Stomach (tissue), 8 donors: ENCODE measurements at regions not wholly inside any gene's neighbourhood (a gene's known extent, or its start where the extent isn't known, plus 50 kb on each side); places are given as distances from the start of the nearest gene placed in this dataset.
"Not testable (repeated sequence)": the region's sequence is repeated elsewhere in the genome, so short reads cannot be mapped to it uniquely, and the experiment has no call there.

Source experiments
- DNase-seq, 2 donors: peaks; one replicate each; pipeline versions ENCODE4 v3.0.0 to v3.0.0-alpha.2; 2013 to 2019
- H3K27ac ChIP-seq, 5 donors: fragments of 200-600 bp in 4 of 5; sonication (generic) in 4 of 5; one replicate each; pipeline ENCODE4 v1.5.1; 2013 to 2019; ENCODE audit warnings: mild to moderate bottlenecking in 1 of 5, moderate library complexity in 1 of 5
- H3K27me3 ChIP-seq, 3 donors: fragments of 200-600 bp; sonication (generic); one replicate each; pipeline ENCODE4 v1.5.1; 2017 to 2019; ENCODE audit warnings: mixed run types in 1 of 3
- H3K36me3 ChIP-seq, 4 donors: fragments of 200-600 bp; sonication (generic); 1 replicate in 3 of 4; 2 replicates in 1 of 4; pipeline ENCODE4 v1.5.1; 2016 to 2019
- H3K4me1 ChIP-seq, 4 donors: fragments of 200-600 bp; sonication (generic); one replicate each; pipeline ENCODE4 v1.5.1; 2016 to 2019
- H3K4me3 ChIP-seq, 4 donors: fragments of 200-600 bp; sonication (generic) in 3 of 4; one replicate each; pipeline ENCODE4 v1.5.1; 2016 to 2019; ENCODE audit warnings: mild to moderate bottlenecking in 1 of 4
- H3K9me3 ChIP-seq, 4 donors: fragments of 200-600 bp; sonication (generic); one replicate each; pipeline ENCODE4 v1.5.1; 2016 to 2019
- EP300 ChIP-seq: sonication (generic); formaldehyde crosslinking; IDR thresholded peaks from one replicate; pipeline ENCODE4 v1.6.1; 2017; ENCODE audit warnings: antibody characterized with exemption
- POLR2A ChIP-seq, 4 donors: fragments of 450-650 bp; IDR thresholded peaks; one replicate each; pipeline ENCODE4 v1.6.1; 2016; ENCODE audit warnings: antibody characterized with exemption in 4 of 4, control low read depth in 2 of 4, mild to moderate bottlenecking in 1 of 4, moderate library complexity in 1 of 4
- POLR2AphosphoS5 ChIP-seq, 3 donors: sonication (generic); formaldehyde crosslinking; IDR thresholded peaks; one replicate each; pipeline ENCODE4 v1.6.1; 2016; ENCODE audit warnings: antibody characterized with exemption in 3 of 3
- WGBS, 5 donors: extraction: QIAGEN DNeasy Blood & Tissue Kit in 3 of 5; methylation state at CpG; one replicate each; pipeline versions ENCODE4 v1.1.5 to v1.1.7; 2013 to 2018; 5-methylcytosine and 5-hydroxymethylcytosine counted together
- intact Hi-C: fragments of 100-400 bp; cut with DNase I; formaldehyde crosslinking; loops from one replicate; pipeline ENCODE4 v1.15.1; 2023; ENCODE audit warnings: low total_unique reads
- TF ChIP-seq, protein P1 (sequence below), 7 experiments: fragments of 450-650 bp in 4 of 7; fragments of 200-600 bp in 3 of 7; sonication (generic) in 3 of 7; IDR thresholded peaks; one replicate each; pipeline ENCODE4 v1.5.1; 2016 to 2019; ENCODE audit warnings: antibody characterized with exemption in 7 of 7, control low read depth in 2 of 7, mild to moderate bottlenecking in 1 of 7
- donor health status: healthy with polysubstance abuse.
- donor health status: Bipolar disorder and iron deficiency.
- donor health status: healthy.

DNA sequence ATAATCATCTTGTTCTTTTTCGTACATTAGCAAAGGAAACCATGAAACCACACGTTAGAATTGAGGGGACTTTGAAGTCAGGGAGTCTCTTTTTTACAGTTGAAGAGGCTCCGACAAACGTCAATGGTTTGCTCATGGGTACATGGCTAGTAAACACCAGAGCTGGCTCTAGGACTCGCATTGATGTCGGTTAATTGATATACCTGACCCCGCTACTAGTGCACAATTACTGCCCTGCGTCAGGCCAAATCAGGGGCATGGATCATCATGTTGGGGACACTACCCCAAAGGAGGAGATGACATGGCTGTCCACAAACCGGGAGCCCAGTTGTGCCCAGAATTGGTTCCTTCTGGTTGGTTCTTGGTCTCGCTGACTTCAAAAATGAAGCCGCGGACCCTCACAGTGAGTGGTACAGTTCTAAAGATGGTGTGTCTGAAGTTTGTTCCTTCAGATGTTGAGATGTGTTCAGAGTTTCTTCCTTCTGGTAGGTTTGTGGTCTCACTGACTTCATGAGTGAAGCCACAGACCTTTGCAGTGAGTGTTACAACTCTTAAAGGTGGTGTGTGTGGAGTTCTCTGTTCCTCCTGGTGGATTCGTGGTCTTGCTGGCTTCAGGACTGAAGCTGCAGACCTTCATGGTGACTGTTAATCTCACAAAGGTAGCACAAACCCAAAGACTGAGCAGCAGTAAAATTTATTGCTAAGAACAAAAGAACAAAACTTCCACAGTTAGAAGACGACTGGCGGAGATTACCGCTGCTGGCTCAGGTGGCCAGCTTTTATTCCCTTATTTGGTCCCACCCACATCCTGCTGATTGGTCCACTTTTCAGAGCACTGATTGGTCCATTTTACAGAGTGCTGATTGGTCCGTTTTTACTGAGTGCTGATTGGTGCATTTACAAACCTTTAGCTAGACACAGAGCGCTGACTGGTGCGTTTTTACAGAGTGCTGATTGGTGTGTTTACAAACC, 126.9 kb upstream of the ERRFI1 start:
- H3K27ac ChIP-seq = peak overlapping the region; percentile 53 to 71 (median 59)
- 83 to 90% (median 87%) methylated on average over 19 of the region's 19 CpGs for WGBS, 5 donors
- peak in 1 of 2 donors; percentile 22 for DNase-seq

DNA sequence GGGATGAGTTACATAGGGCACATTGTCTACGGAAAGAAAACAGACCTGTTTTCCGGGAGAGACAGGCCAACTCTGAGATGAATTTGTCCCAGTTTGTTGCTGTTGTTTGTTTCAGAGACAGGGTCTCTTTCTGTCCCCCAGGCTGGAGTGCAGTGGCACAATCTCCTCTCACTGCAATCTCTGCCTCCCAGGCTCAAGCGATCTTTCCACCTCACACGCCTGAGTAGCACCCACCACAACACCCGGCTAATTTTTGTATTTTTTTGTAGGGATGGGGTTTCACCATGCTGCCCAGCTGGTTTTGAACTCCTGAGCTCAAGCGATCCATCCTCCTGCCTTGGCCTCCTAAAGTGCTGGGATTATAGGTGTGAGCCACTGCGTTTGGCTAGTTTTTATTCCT, 125.5 kb upstream of the ERRFI1 start:
- WGBS, 5 donors = 87 to 94% (median 91%) methylated on average over 7 of the region's 7 CpGs
- no peak overlapping the region for H3K4me3 ChIP-seq
- no peak for TF ChIP-seq POLR2AphosphoS5 (IDR thresholded peaks at IDR 0.05)
- TF ChIP-seq EP300 = no peak
- TF ChIP-seq POLR2A (IDR thresholded peaks at IDR 0.05) = no peak
- TF ChIP-seq, protein P1, sequence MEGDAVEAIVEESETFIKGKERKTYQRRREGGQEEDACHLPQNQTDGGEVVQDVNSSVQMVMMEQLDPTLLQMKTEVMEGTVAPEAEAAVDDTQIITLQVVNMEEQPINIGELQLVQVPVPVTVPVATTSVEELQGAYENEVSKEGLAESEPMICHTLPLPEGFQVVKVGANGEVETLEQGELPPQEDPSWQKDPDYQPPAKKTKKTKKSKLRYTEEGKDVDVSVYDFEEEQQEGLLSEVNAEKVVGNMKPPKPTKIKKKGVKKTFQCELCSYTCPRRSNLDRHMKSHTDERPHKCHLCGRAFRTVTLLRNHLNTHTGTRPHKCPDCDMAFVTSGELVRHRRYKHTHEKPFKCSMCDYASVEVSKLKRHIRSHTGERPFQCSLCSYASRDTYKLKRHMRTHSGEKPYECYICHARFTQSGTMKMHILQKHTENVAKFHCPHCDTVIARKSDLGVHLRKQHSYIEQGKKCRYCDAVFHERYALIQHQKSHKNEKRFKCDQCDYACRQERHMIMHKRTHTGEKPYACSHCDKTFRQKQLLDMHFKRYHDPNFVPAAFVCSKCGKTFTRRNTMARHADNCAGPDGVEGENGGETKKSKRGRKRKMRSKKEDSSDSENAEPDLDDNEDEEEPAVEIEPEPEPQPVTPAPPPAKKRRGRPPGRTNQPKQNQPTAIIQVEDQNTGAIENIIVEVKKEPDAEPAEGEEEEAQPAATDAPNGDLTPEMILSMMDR (IDR thresholded peaks at IDR 0.05) = no peak
- H3K9me3 ChIP-seq = no peaks in the 10 kb centered on the region
- no peaks in the 10 kb centered on the region for H3K27me3 ChIP-seq
- no peak for DNase-seq
- peak overlapping the region in 1 of 5 donors; percentile 71 for H3K27ac ChIP-seq
- intact Hi-C loops = no loop called here
- H3K36me3 ChIP-seq = no peaks in the 10 kb centered on the region
- peaks cover 5 to 24% (median 15%) of the 10 kb centered on the region in 4 donors for H3K4me1 ChIP-seq

More for the DNA sequence above, 126.9 kb upstream of the ERRFI1 start:
- intact Hi-C loops = no loop called here
- H3K4me3 ChIP-seq = no peak overlapping the region
- peaks cover 1 to 26% (median 16%) of the 10 kb centered on the region in 4 donors for H3K4me1 ChIP-seq
- H3K9me3 ChIP-seq = no peaks in the 10 kb centered on the region
- TF ChIP-seq POLR2AphosphoS5 (IDR thresholded peaks at IDR 0.05) = no peak
- TF ChIP-seq, protein P1 (IDR thresholded peaks at IDR 0.05) = no peak
- TF ChIP-seq EP300 = no peak
- no peak for TF ChIP-seq POLR2A (IDR thresholded peaks at IDR 0.05)
- H3K36me3 ChIP-seq = no peaks in the 10 kb centered on the region
- H3K27me3 ChIP-seq = no peaks in the 10 kb centered on the region

GRCh38 chr1:8149756-8150155, 123.6 kb upstream of the ERRFI1 start:
- intact Hi-C loops, DNase-seq, H3K27me3 ChIP-seq, H3K4me3 ChIP-seq, H3K27ac ChIP-seq, H3K36me3 ChIP-seq, H3K9me3 ChIP-seq: not testable (repeated sequence)
- WGBS, 5 donors = 81 to 87% (median 83%) methylated on average over 7 of the region's 7 CpGs
- peaks cover 0 to 11% (median 7%) of the 10 kb centered on the region in 4 donors for H3K4me1 ChIP-seq

DNA sequence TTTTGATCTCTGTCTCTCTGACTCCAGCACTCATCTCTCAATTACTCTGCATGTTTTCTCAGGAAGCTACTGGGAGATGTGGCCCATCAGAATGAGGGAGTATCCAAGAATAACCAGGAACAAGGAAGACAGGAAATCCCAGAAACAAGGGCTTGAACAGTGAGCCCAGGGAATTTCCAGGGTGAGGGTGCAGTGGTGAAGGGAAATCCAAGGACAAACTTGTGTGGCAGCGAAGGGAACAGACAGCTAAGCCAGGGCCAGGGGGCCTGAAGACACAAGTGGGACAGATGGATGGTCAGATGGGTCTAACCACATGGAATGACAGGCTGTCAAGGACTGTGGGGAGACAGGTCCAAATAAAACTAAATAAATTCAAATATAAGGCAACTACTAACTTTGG, 121.8 kb upstream of the ERRFI1 start:
- Histone ChIP-seq H3K4me3 (no peak overlapping the region), H3K9me3 (no peaks in the 10 kb centered on the region), H3K27me3 (no peaks in the 10 kb centered on the region), H3K27ac (no peak overlapping the region), H3K36me3 (no peaks in the 10 kb centered on the region), H3K4me1 (peaks cover 0 to 5% (median 5%) of the 10 kb centered on the region in 4 donors)
- DNase-seq = no peak
- WGBS, 5 donors = 57 to 88% (median 77%) methylated on average over 1 of the region's 1 CpG
- intact Hi-C loops = no loop called here
- TF ChIP-seq, protein P1 (IDR thresholded peaks at IDR 0.05) = no peak
- TF ChIP-seq POLR2A (IDR thresholded peaks at IDR 0.05) (no peak), POLR2AphosphoS5 (IDR thresholded peaks at IDR 0.05) (no peak)
